ENCODE measurements at regions not wholly inside any gene's neighbourhood (a gene's known extent, or its start where the extent isn't known, plus 50 kb on each side); places are given as distances from the start of the nearest gene placed in this dataset.

GRCh38 chr7:41298409-41298808 lies 404.5 kb downstream of the INHBA start:
- H3K4me3 ChIP-seq (ENCODE audit: low read depth, low read length) = no peak overlapping the region
- H3K27me3 ChIP-seq (ENCODE audit: control insufficient read depth, insufficient read depth, low read length) = no peaks in the 10 kb centered on the region
- no peaks in the 10 kb centered on the region for H3K9me3 ChIP-seq (ENCODE audit: control insufficient read depth, insufficient read depth, low read length)
- H3K4me1 ChIP-seq (ENCODE audit: control insufficient read depth, insufficient read depth, low read length) = no peaks in the 10 kb centered on the region
- no peak overlapping the region for H3K9ac ChIP-seq (ENCODE audit: low read depth, low read length)
- H3K36me3 ChIP-seq (ENCODE audit: control insufficient read depth, insufficient read depth, low read length) = no peaks in the 10 kb centered on the region

- Histone ChIP-seq H3K9ac (ENCODE audit: low read depth, low read length) (no peak overlapping the region), H3K9me3 (ENCODE audit: control insufficient read depth, insufficient read depth, low read length) (no peaks in the 10 kb centered on the region), H3K4me1 (ENCODE audit: control insufficient read depth, insufficient read depth, low read length) (no peaks in the 10 kb centered on the region), H3K4me3 (ENCODE audit: low read depth, low read length) (no peak overlapping the region), H3K36me3 (ENCODE audit: control insufficient read depth, insufficient read depth, low read length) (no peaks in the 10 kb centered on the region), H3K27me3 (ENCODE audit: control insufficient read depth, insufficient read depth, low read length) (no peaks in the 10 kb centered on the region)
Measured at GRCh38 chr7:41297166-41297565, 405.7 kb downstream of the INHBA start.

GRCh38 chr7:41295455-41295815 lies 407.5 kb downstream of the INHBA start:
- Histone ChIP-seq H3K27me3 (ENCODE audit: control insufficient read depth, insufficient read depth, low read length) (no peaks in the 10 kb centered on the region), H3K9ac (ENCODE audit: low read depth, low read length) (no peak overlapping the region), H3K4me3 (ENCODE audit: low read depth, low read length) (no peak overlapping the region), H3K9me3 (ENCODE audit: control insufficient read depth, insufficient read depth, low read length) (no peaks in the 10 kb centered on the region), H3K4me1 (ENCODE audit: control insufficient read depth, insufficient read depth, low read length) (no peaks in the 10 kb centered on the region), H3K36me3 (ENCODE audit: control insufficient read depth, insufficient read depth, low read length) (no peaks in the 10 kb centered on the region)

GRCh38 chr7:41294556-41295454 lies 408.1 kb downstream of the INHBA start:
- H3K27me3 ChIP-seq (ENCODE audit: control insufficient read depth, insufficient read depth, low read length) = no peaks in the 10 kb centered on the region
- no peak overlapping the region for H3K4me3 ChIP-seq (ENCODE audit: low read depth, low read length)
- no peaks in the 10 kb centered on the region for H3K4me1 ChIP-seq (ENCODE audit: control insufficient read depth, insufficient read depth, low read length)
- H3K9ac ChIP-seq (ENCODE audit: low read depth, low read length) = no peak overlapping the region
- H3K36me3 ChIP-seq (ENCODE audit: control insufficient read depth, insufficient read depth, low read length) = no peaks in the 10 kb centered on the region
- no peaks in the 10 kb centered on the region for H3K9me3 ChIP-seq (ENCODE audit: control insufficient read depth, insufficient read depth, low read length)

- H3K9ac ChIP-seq (ENCODE audit: low read depth, low read length) = no peak overlapping the region
- no peak overlapping the region for H3K4me3 ChIP-seq (ENCODE audit: low read depth, low read length)
- H3K9me3 ChIP-seq (ENCODE audit: control insufficient read depth, insufficient read depth, low read length) = peaks cover 2% of the 10 kb centered on the region
- peaks cover 2% of the 10 kb centered on the region for H3K4me1 ChIP-seq (ENCODE audit: control insufficient read depth, insufficient read depth, low read length)
- no peaks in the 10 kb centered on the region for H3K27me3 ChIP-seq (ENCODE audit: control insufficient read depth, insufficient read depth, low read length)
- no peaks in the 10 kb centered on the region for H3K36me3 ChIP-seq (ENCODE audit: control insufficient read depth, insufficient read depth, low read length)
Measured at GRCh38 chr7:41292487-41292886, 410.4 kb downstream of the INHBA start.

- no peak overlapping the region for H3K4me3 ChIP-seq (ENCODE audit: low read depth, low read length)
- no peaks in the 10 kb centered on the region for H3K36me3 ChIP-seq (ENCODE audit: control insufficient read depth, insufficient read depth, low read length)
- H3K27me3 ChIP-seq (ENCODE audit: control insufficient read depth, insufficient read depth, low read length) = no peaks in the 10 kb centered on the region
- H3K4me1 ChIP-seq (ENCODE audit: control insufficient read depth, insufficient read depth, low read length) = peaks cover 4% of the 10 kb centered on the region
- H3K9ac ChIP-seq (ENCODE audit: low read depth, low read length) = no peak overlapping the region
- H3K9me3 ChIP-seq (ENCODE audit: control insufficient read depth, insufficient read depth, low read length) = peaks cover 2% of the 10 kb centered on the region
Measured at GRCh38 chr7:41287559-41288335, 415.1 kb downstream of the INHBA start.

- Histone ChIP-seq H3K27me3 (ENCODE audit: control insufficient read depth, insufficient read depth, low read length) (no peaks in the 10 kb centered on the region), H3K9me3 (ENCODE audit: control insufficient read depth, insufficient read depth, low read length) (no peaks in the 10 kb centered on the region), H3K36me3 (ENCODE audit: control insufficient read depth, insufficient read depth, low read length) (no peaks in the 10 kb centered on the region), H3K9ac (ENCODE audit: low read depth, low read length) (no peak overlapping the region), H3K4me1 (ENCODE audit: control insufficient read depth, insufficient read depth, low read length) (no peaks in the 10 kb centered on the region), H3K4me3 (ENCODE audit: low read depth, low read length) (no peak overlapping the region)
Measured at GRCh38 chr7:41280491-41280890, 422.4 kb downstream of the INHBA start.

GRCh38 chr7:41277561-41277960 lies 425.3 kb downstream of the INHBA start:
- Histone ChIP-seq H3K27me3 (ENCODE audit: control insufficient read depth, insufficient read depth, low read length) (no peaks in the 10 kb centered on the region), H3K4me3 (ENCODE audit: low read depth, low read length) (no peak overlapping the region), H3K9me3 (ENCODE audit: control insufficient read depth, insufficient read depth, low read length) (no peaks in the 10 kb centered on the region), H3K36me3 (ENCODE audit: control insufficient read depth, insufficient read depth, low read length) (no peaks in the 10 kb centered on the region), H3K9ac (ENCODE audit: low read depth, low read length) (no peak overlapping the region), H3K4me1 (ENCODE audit: control insufficient read depth, insufficient read depth, low read length) (no peaks in the 10 kb centered on the region)

- H3K27me3 ChIP-seq (ENCODE audit: control insufficient read depth, insufficient read depth, low read length) = no peaks in the 10 kb centered on the region
- no peaks in the 10 kb centered on the region for H3K36me3 ChIP-seq (ENCODE audit: control insufficient read depth, insufficient read depth, low read length)
- no peaks in the 10 kb centered on the region for H3K9me3 ChIP-seq (ENCODE audit: control insufficient read depth, insufficient read depth, low read length)
- H3K9ac ChIP-seq (ENCODE audit: low read depth, low read length) = no peak overlapping the region
- no peak overlapping the region for H3K4me3 ChIP-seq (ENCODE audit: low read depth, low read length)
- H3K4me1 ChIP-seq (ENCODE audit: control insufficient read depth, insufficient read depth, low read length) = no peaks in the 10 kb centered on the region
Measured at GRCh38 chr7:41275255-41275654, 427.6 kb downstream of the INHBA start.

GRCh38 chr7:41274179-41274578 lies 428.7 kb downstream of the INHBA start:
- Histone ChIP-seq H3K9ac (ENCODE audit: low read depth, low read length) (no peak overlapping the region), H3K9me3 (ENCODE audit: control insufficient read depth, insufficient read depth, low read length) (no peaks in the 10 kb centered on the region), H3K36me3 (ENCODE audit: control insufficient read depth, insufficient read depth, low read length) (no peaks in the 10 kb centered on the region), H3K27me3 (ENCODE audit: control insufficient read depth, insufficient read depth, low read length) (no peaks in the 10 kb centered on the region), H3K4me3 (ENCODE audit: low read depth, low read length) (no peak overlapping the region), H3K4me1 (ENCODE audit: control insufficient read depth, insufficient read depth, low read length) (no peaks in the 10 kb centered on the region)

- Histone ChIP-seq H3K27me3 (ENCODE audit: control insufficient read depth, insufficient read depth, low read length) (no peaks in the 10 kb centered on the region), H3K4me1 (ENCODE audit: control insufficient read depth, insufficient read depth, low read length) (no peaks in the 10 kb centered on the region), H3K4me3 (ENCODE audit: low read depth, low read length) (no peak overlapping the region), H3K36me3 (ENCODE audit: control insufficient read depth, insufficient read depth, low read length) (no peaks in the 10 kb centered on the region), H3K9me3 (ENCODE audit: control insufficient read depth, insufficient read depth, low read length) (no peaks in the 10 kb centered on the region), H3K9ac (ENCODE audit: low read depth, low read length) (no peak overlapping the region)
Measured at GRCh38 chr7:41272664-41273063, 430.2 kb downstream of the INHBA start.

GRCh38 chr7:41268878-41269277 lies 434.0 kb downstream of the INHBA start:
- Histone ChIP-seq H3K27me3 (ENCODE audit: control insufficient read depth, insufficient read depth, low read length) (no peaks in the 10 kb centered on the region), H3K4me3 (ENCODE audit: low read depth, low read length) (no peak overlapping the region), H3K9me3 (ENCODE audit: control insufficient read depth, insufficient read depth, low read length) (no peaks in the 10 kb centered on the region), H3K4me1 (ENCODE audit: control insufficient read depth, insufficient read depth, low read length) (no peaks in the 10 kb centered on the region), H3K9ac (ENCODE audit: low read depth, low read length) (no peak overlapping the region), H3K36me3 (ENCODE audit: control insufficient read depth, insufficient read depth, low read length) (no peaks in the 10 kb centered on the region)
